Naive thymus-derived CD8-positive, alpha-beta T cell (primary cell): ENCODE measurements at regions not wholly inside any gene's neighbourhood (a gene's known extent, or its start where the extent isn't known, plus 50 kb on each side); places are given as distances from the start of the nearest gene placed in this dataset.

ENCODE experiments used
- ATAC-seq, 2 donors: fragments of 150-1000 bp; cut with Tn5 transposase in 1 of 2; sonication (Bioruptor Pico), chemical (Tn5 transposase) in 1 of 2; 1 replicate in 1 of 2; 2 replicates in 1 of 2; pipeline ENCODE4 v1.10.0; 2021; ENCODE audit warnings: mild to moderate bottlenecking in 2 of 2, moderate library complexity in 2 of 2
- POLR2A ChIA-PET: fragments of 350-600 bp; sonication (Branson Sonifier 250); formaldehyde crosslinking; loops from one replicate; lab custom pipeline; 2021; ENCODE audit warnings: antibody characterized with exemption; lab: Charles Lee
- DNase-seq, 10 donors: peaks; one replicate each; pipeline versions ENCODE4 v3.0.0 to v3.0.0-alpha.2; 2020 to 2022
- H3K27ac Mint-ChIP-seq, 10 donors: one replicate each; pipeline ENCODE4 v1.8.0; 2020 to 2022; ENCODE audit warnings: mild to moderate bottlenecking in 10 of 10, mixed read lengths in 10 of 10, moderate library complexity in 4 of 10, inconsistent platforms in 1 of 10
- H3K27me3 Mint-ChIP-seq, 5 donors: one replicate each; pipeline ENCODE4 v1.8.0; 2021 to 2022; ENCODE audit warnings: mixed read lengths in 5 of 5
- H3K36me3 Mint-ChIP-seq, 3 donors: one replicate each; pipeline ENCODE4 v1.8.0; 2020 to 2022; ENCODE audit warnings: mixed read lengths in 3 of 3, mild to moderate bottlenecking in 2 of 3, inconsistent platforms in 1 of 3
- H3K4me1 Mint-ChIP-seq, 4 donors: one replicate each; pipeline ENCODE4 v1.8.0; 2021 to 2022; ENCODE audit warnings: mixed read lengths in 4 of 4
- H3K4me3 Mint-ChIP-seq, 10 donors: one replicate each; pipeline ENCODE4 v1.8.0; 2020 to 2022; ENCODE audit warnings: mild to moderate bottlenecking in 10 of 10, mixed read lengths in 10 of 10, moderate library complexity in 6 of 10, inconsistent platforms in 1 of 10
- H3K9me3 Mint-ChIP-seq, 9 donors: one replicate each; pipeline ENCODE4 v1.8.0; 2020 to 2022; ENCODE audit warnings: mixed read lengths in 9 of 9, mild to moderate bottlenecking in 3 of 9, inconsistent platforms in 1 of 9, moderate library complexity in 1 of 9

DNA sequence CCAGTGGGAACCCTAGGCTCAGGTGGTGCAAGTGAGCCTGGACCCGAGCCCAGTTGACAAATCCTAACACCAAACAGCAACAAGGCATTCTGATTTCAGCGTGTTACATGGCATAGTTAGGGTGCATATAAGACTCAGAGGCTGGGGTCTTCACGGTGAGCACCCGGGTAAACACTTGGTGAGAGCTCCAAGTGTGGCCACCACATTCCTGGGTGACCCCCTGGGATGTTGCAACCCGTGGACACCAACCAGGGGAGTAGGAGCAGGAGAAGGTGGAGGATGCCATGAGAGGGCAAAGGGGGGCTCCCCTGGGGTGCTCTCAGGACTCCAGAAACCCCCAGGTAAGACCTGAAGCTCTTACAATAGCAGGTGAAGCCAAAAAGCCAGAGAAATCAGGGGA, 69.9 kb upstream of the CDH5 start:
- Mint-ChIP-seq H3K4me1 (peaks cover 5 to 10% (median 9%) of the 10 kb centered on the region in 4 donors), H3K9me3 (peaks cover 0 to 5% (median 2%) of the 10 kb centered on the region in 9 donors), H3K27ac (no peak overlapping the region), H3K27me3 (peaks cover 3 to 22% (median 18%) of the 10 kb centered on the region in 5 donors), H3K4me3 (no peak overlapping the region), H3K36me3 (no peaks in the 10 kb centered on the region)
- POLR2A ChIA-PET: no interaction called here
- DNase-seq (no peak), ATAC-seq (no peak)

GRCh38 chr16:66295761-66296546, 70.5 kb upstream of the CDH5 start:
- POLR2A ChIA-PET: no interaction called here
- DNase-seq: peak in 1 of 10 donors; percentile 1
- Mint-ChIP-seq H3K27ac (no peak overlapping the region), H3K4me3 (no peak overlapping the region), H3K36me3 (no peaks in the 10 kb centered on the region), H3K4me1 (peaks cover 5 to 10% (median 9%) of the 10 kb centered on the region in 4 donors), H3K9me3 (peaks cover 0 to 5% (median 2%) of the 10 kb centered on the region in 9 donors), H3K27me3 (peaks cover 3 to 22% (median 18%) of the 10 kb centered on the region in 5 donors)
- ATAC-seq: no peak

- H3K36me3 Mint-ChIP-seq: no peaks in the 10 kb centered on the region
- no peak overlapping the region for H3K4me3 Mint-ChIP-seq
- ATAC-seq (no peak), DNase-seq (no peak)
- no peak overlapping the region for H3K27ac Mint-ChIP-seq
- POLR2A ChIA-PET: no interaction called here
- H3K27me3 Mint-ChIP-seq: peaks cover 3 to 22% (median 18%) of the 10 kb centered on the region in 5 donors
- peaks cover 5 to 10% (median 9%) of the 10 kb centered on the region in 4 donors for H3K4me1 Mint-ChIP-seq
- H3K9me3 Mint-ChIP-seq: peaks cover 0 to 5% (median 2%) of the 10 kb centered on the region in 9 donors
Observed at GRCh38 chr16:66295213-66295612, 71.3 kb upstream of the CDH5 start.

DNA sequence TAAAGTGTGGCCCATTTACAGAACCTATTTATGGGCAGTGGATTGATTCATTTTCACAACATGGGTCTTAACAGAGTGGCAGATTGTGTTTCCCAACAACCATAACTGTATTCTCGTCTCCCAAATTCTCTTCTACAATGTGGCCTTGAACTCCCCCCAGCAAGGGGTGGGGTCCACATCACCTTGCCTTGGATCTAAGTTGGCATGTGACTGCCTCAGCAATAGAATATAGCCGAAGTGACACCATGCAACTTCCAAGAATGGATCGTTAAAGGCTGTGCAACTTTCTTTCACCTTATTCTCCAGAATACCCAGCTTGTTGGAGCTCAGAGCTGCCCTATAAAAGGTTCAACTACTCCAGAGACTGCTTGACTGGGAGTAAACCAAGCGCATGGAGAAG, 72.0 kb upstream of the CDH5 start:
- H3K4me3 Mint-ChIP-seq: no peak overlapping the region
- DNase-seq: peak in 1 of 10 donors; percentile 3
- POLR2A ChIA-PET: no interaction called here
- no peaks in the 10 kb centered on the region for H3K36me3 Mint-ChIP-seq
- H3K27me3 Mint-ChIP-seq: peaks cover 3 to 22% (median 18%) of the 10 kb centered on the region in 5 donors
- peaks cover 5 to 6% (median 6%) of the 10 kb centered on the region in 4 donors for H3K4me1 Mint-ChIP-seq
- ATAC-seq: no peak
- H3K27ac Mint-ChIP-seq: no peak overlapping the region
- H3K9me3 Mint-ChIP-seq: peaks cover 0 to 5% (median 2%) of the 10 kb centered on the region in 9 donors

GRCh38 chr16:66293932-66294331, 72.6 kb upstream of the CDH5 start:
- DNase-seq: peak in 1 of 10 donors; percentile 5
- POLR2A ChIA-PET: no interaction called here

GRCh38 chr16:66293207-66293735, 73.2 kb upstream of the CDH5 start:
- POLR2A ChIA-PET: no interaction called here
- no peak for ATAC-seq
- Mint-ChIP-seq H3K9me3 (peaks cover 0 to 2% (median 0%) of the 10 kb centered on the region in 9 donors), H3K4me1 (no peaks in the 10 kb centered on the region), H3K27me3 (peaks cover 3 to 22% (median 18%) of the 10 kb centered on the region in 5 donors), H3K36me3 (no peaks in the 10 kb centered on the region), H3K27ac (no peak overlapping the region), H3K4me3 (no peak overlapping the region)
- no peak for DNase-seq

More at GRCh38 chr16:66293932-66294331, 72.6 kb upstream of the CDH5 start:
- Mint-ChIP-seq H3K9me3 (peaks cover 0 to 3% (median under 1%) of the 10 kb centered on the region in 9 donors), H3K27ac (no peak overlapping the region), H3K4me1 (peaks cover 0 to under 1% (median under 1%) of the 10 kb centered on the region in 4 donors), H3K36me3 (no peaks in the 10 kb centered on the region), H3K27me3 (peaks cover 3 to 22% (median 18%) of the 10 kb centered on the region in 5 donors), H3K4me3 (no peak overlapping the region)
- ATAC-seq: no peak

- peak in 1 of 10 donors; percentile 10 for DNase-seq
- ATAC-seq: no peak
- Mint-ChIP-seq H3K36me3 (no peaks in the 10 kb centered on the region), H3K27ac (no peak overlapping the region), H3K27me3 (peaks cover 3 to 22% (median 18%) of the 10 kb centered on the region in 5 donors), H3K4me1 (no peaks in the 10 kb centered on the region), H3K4me3 (no peak overlapping the region), H3K9me3 (no peaks in the 10 kb centered on the region)
- POLR2A ChIA-PET: no interaction called here
Observed at GRCh38 chr16:66292241-66292935, 74.1 kb upstream of the CDH5 start.

DNA sequence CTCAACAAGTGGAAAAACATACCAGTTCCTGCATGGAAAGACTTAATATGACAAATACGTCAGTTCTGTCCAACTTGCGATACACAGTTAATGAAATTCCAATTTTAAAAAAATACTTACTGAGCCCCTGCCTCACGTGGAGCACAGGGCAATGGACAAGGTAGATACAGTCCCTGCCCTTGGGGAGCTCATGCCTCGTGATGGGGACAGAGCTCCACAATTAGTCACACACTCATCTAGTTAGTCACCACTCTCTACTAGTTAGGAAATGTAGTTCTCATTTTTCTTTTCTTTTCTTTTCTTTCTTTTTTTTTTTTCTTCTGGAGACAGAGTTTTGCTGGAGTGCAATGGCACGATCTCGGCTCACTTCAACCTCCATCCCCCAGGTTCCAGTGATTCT, 74.7 kb upstream of the CDH5 start:
- Mint-ChIP-seq H3K36me3 (no peaks in the 10 kb centered on the region), H3K9me3 (no peaks in the 10 kb centered on the region), H3K4me3 (no peak overlapping the region), H3K4me1 (no peaks in the 10 kb centered on the region), H3K27ac (no peak overlapping the region), H3K27me3 (peaks cover 3 to 22% (median 18%) of the 10 kb centered on the region in 5 donors)
- DNase-seq (no peak), ATAC-seq (no peak)
- POLR2A ChIA-PET: no interaction called here

- no peak for ATAC-seq
- no peak overlapping the region for H3K4me3 Mint-ChIP-seq
- H3K9me3 Mint-ChIP-seq: no peaks in the 10 kb centered on the region
- no peak overlapping the region for H3K27ac Mint-ChIP-seq
- peak in 1 of 10 donors; percentile 3 for DNase-seq
- no peaks in the 10 kb centered on the region for H3K4me1 Mint-ChIP-seq
- H3K27me3 Mint-ChIP-seq: peaks cover 3 to 22% (median 18%) of the 10 kb centered on the region in 5 donors
- H3K36me3 Mint-ChIP-seq: no peaks in the 10 kb centered on the region
- POLR2A ChIA-PET: no interaction called here
Observed at GRCh38 chr16:66290431-66290830, 76.1 kb upstream of the CDH5 start.

DNA sequence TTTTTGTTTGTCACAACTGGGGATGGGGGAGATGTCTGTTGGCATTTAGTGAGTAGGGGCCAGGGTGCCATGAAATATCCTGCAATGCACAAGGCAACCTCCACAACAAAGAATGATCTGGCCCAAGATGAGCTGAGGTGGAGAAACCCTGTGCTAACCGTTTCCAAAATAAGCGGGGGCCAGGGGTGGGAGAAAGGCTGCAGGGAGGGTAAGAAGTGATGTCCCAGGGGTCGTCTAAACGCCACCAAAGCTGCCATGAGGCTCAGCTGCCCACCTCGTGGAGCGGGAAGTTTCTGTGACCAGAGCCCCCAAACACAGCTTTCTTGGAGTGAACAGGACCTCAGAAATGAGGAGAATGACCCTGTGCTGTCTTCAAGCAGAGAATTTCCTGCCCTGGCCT, 76.5 kb upstream of the CDH5 start:
- H3K27me3 Mint-ChIP-seq: peaks cover 3 to 22% (median 18%) of the 10 kb centered on the region in 5 donors
- no peak overlapping the region for H3K27ac Mint-ChIP-seq
- no peaks in the 10 kb centered on the region for H3K36me3 Mint-ChIP-seq
- ATAC-seq: no peak
- no peak overlapping the region for H3K4me3 Mint-ChIP-seq
- POLR2A ChIA-PET: no interaction called here
- no peaks in the 10 kb centered on the region for H3K4me1 Mint-ChIP-seq
- DNase-seq: peak in 1 of 10 donors; percentile 5
- H3K9me3 Mint-ChIP-seq: no peaks in the 10 kb centered on the region

GRCh38 chr16:66289051-66289680, 77.3 kb upstream of the CDH5 start:
- Mint-ChIP-seq H3K9me3 (no peaks in the 10 kb centered on the region), H3K4me1 (no peaks in the 10 kb centered on the region), H3K27ac (peak overlapping the region in 1 of 10 donors; percentile 14), H3K4me3 (no peak overlapping the region), H3K27me3 (peaks cover 3 to 20% (median 18%) of the 10 kb centered on the region in 5 donors), H3K36me3 (no peaks in the 10 kb centered on the region)
- no peak for ATAC-seq
- POLR2A ChIA-PET: no interaction called here
- peak in 1 of 10 donors; percentile 7 for DNase-seq

- Mint-ChIP-seq H3K9me3 (no peaks in the 10 kb centered on the region), H3K4me1 (no peaks in the 10 kb centered on the region), H3K27me3 (peaks cover under 1 to 9% (median 7%) of the 10 kb centered on the region in 5 donors), H3K4me3 (no peak overlapping the region), H3K27ac (no peak overlapping the region), H3K36me3 (no peaks in the 10 kb centered on the region)
- ATAC-seq (no peak), DNase-seq (peak in 1 of 10 donors; percentile 11)
- POLR2A ChIA-PET: no interaction called here
Observed at GRCh38 chr16:66287926-66288325, 78.6 kb upstream of the CDH5 start.
